ENCODE measurements at regions not wholly inside any gene's neighbourhood (a gene's known extent, or its start where the extent isn't known, plus 50 kb on each side); places are given as distances from the start of the nearest gene placed in this dataset.

DNA sequence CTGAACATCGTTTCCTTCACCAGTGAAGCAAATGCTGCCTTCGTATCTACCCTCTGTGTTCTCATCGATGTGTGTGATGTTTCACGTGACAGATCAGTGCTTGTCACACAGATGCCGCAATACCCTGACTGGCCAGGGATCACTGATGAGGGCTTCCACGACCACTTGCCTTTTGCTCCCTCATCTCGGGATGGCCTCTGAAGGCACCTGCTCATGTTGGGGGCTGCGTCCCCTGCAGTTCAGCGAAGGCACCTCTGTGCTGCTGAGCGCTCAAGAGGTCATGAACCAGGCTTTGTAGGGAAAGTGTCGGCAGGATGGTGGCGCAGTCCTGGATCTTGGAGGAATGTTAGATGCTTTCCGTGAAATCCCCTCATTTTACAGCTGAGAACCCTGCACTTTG is 79.2 kb upstream of the KLF13 start:
- BruUV-seq (replicated peaks): no TSS peak
- intact Hi-C loops (cut with micrococcal nuclease; ENCODE audit: unreplicated experiment): no loop called here
- no peaks in the 10 kb centered on the region for H3K27me3 Mint-ChIP-seq (ENCODE audit: unreplicated experiment)
- H3K36me3 Mint-ChIP-seq (ENCODE audit: insufficient read depth, unreplicated experiment): no peaks in the 10 kb centered on the region
- CTCF ChIA-PET: no interaction called here
- no peaks in the 10 kb centered on the region for H3K9me3 Mint-ChIP-seq (ENCODE audit: low read depth, unreplicated experiment)
- no peak overlapping the region for H3K4me3 Mint-ChIP-seq (ENCODE audit: low read depth, unreplicated experiment)
- TF ChIP-seq, protein P1, sequence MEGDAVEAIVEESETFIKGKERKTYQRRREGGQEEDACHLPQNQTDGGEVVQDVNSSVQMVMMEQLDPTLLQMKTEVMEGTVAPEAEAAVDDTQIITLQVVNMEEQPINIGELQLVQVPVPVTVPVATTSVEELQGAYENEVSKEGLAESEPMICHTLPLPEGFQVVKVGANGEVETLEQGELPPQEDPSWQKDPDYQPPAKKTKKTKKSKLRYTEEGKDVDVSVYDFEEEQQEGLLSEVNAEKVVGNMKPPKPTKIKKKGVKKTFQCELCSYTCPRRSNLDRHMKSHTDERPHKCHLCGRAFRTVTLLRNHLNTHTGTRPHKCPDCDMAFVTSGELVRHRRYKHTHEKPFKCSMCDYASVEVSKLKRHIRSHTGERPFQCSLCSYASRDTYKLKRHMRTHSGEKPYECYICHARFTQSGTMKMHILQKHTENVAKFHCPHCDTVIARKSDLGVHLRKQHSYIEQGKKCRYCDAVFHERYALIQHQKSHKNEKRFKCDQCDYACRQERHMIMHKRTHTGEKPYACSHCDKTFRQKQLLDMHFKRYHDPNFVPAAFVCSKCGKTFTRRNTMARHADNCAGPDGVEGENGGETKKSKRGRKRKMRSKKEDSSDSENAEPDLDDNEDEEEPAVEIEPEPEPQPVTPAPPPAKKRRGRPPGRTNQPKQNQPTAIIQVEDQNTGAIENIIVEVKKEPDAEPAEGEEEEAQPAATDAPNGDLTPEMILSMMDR (IDR thresholded peaks at IDR 0.05; ENCODE audit: unreplicated experiment): no peak
- H3K27ac Mint-ChIP-seq (ENCODE audit: unreplicated experiment): no peak overlapping the region
- DNase-seq: no peak
- no peaks in the 10 kb centered on the region for H3K4me1 Mint-ChIP-seq (ENCODE audit: low read depth, unreplicated experiment)

DNA sequence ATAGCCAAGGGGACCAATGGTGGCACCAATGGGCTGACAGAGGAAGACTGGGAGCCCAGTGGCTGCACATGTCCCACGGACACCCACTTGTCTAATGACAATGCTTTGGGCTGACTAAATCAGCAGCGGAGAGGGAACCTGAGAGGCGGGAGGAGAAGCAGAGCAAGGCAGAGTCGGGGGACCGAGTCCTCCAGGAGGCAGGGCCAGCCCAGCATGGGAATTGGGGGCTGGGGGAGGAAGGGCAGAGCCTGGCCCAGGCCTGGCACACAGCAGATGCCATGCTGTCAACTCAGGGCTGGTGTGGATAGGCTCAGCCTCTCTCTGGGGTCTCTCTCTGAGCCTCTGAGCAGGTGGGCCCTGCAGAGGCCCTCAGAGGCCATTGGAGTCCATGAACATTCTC is 78.4 kb upstream of the KLF13 start:
- Mint-ChIP-seq H3K27me3 (ENCODE audit: unreplicated experiment) (no peaks in the 10 kb centered on the region), H3K4me3 (ENCODE audit: low read depth, unreplicated experiment) (no peak overlapping the region), H3K9me3 (ENCODE audit: low read depth, unreplicated experiment) (no peaks in the 10 kb centered on the region), H3K27ac (ENCODE audit: unreplicated experiment) (no peak overlapping the region), H3K36me3 (ENCODE audit: insufficient read depth, unreplicated experiment) (no peaks in the 10 kb centered on the region), H3K4me1 (ENCODE audit: low read depth, unreplicated experiment) (no peaks in the 10 kb centered on the region)
- no TSS peak for BruUV-seq (replicated peaks)
- TF ChIP-seq, protein P1 (IDR thresholded peaks at IDR 0.05; ENCODE audit: unreplicated experiment): no peak
- CTCF ChIA-PET: no interaction called here
- intact Hi-C loops (cut with micrococcal nuclease; ENCODE audit: unreplicated experiment): no loop called here
- DNase-seq: no peak

- H3K4me3 Mint-ChIP-seq (ENCODE audit: low read depth, unreplicated experiment): no peak overlapping the region
- no peaks in the 10 kb centered on the region for H3K36me3 Mint-ChIP-seq (ENCODE audit: insufficient read depth, unreplicated experiment)
- no peaks in the 10 kb centered on the region for H3K4me1 Mint-ChIP-seq (ENCODE audit: low read depth, unreplicated experiment)
- TF ChIP-seq, protein P1 (IDR thresholded peaks at IDR 0.05; ENCODE audit: unreplicated experiment): no peak
- CTCF ChIA-PET: no interaction called here
- no peak for DNase-seq
- no TSS peak for BruUV-seq (replicated peaks)
- intact Hi-C loops (cut with micrococcal nuclease; ENCODE audit: unreplicated experiment): no loop called here
- no peaks in the 10 kb centered on the region for H3K27me3 Mint-ChIP-seq (ENCODE audit: unreplicated experiment)
- no peak overlapping the region for H3K27ac Mint-ChIP-seq (ENCODE audit: unreplicated experiment)
- H3K9me3 Mint-ChIP-seq (ENCODE audit: low read depth, unreplicated experiment): no peaks in the 10 kb centered on the region
Measured at GRCh38 chr15:31248951-31249350, 77.7 kb upstream of the KLF13 start.

- H3K9me3 Mint-ChIP-seq (ENCODE audit: low read depth, unreplicated experiment): no peaks in the 10 kb centered on the region
- BruUV-seq (replicated peaks): no TSS peak
- no peaks in the 10 kb centered on the region for H3K4me1 Mint-ChIP-seq (ENCODE audit: low read depth, unreplicated experiment)
- CTCF ChIA-PET: no interaction called here
- no peaks in the 10 kb centered on the region for H3K36me3 Mint-ChIP-seq (ENCODE audit: insufficient read depth, unreplicated experiment)
- no peak overlapping the region for H3K4me3 Mint-ChIP-seq (ENCODE audit: low read depth, unreplicated experiment)
- TF ChIP-seq, protein P1 (IDR thresholded peaks at IDR 0.05; ENCODE audit: unreplicated experiment): no peak
- H3K27ac Mint-ChIP-seq (ENCODE audit: unreplicated experiment): no peak overlapping the region
- no peak for DNase-seq
- H3K27me3 Mint-ChIP-seq (ENCODE audit: unreplicated experiment): no peaks in the 10 kb centered on the region
- intact Hi-C loops (cut with micrococcal nuclease; ENCODE audit: unreplicated experiment): no loop called here
Measured at GRCh38 chr15:31250033-31250432, 76.6 kb upstream of the KLF13 start.

DNA sequence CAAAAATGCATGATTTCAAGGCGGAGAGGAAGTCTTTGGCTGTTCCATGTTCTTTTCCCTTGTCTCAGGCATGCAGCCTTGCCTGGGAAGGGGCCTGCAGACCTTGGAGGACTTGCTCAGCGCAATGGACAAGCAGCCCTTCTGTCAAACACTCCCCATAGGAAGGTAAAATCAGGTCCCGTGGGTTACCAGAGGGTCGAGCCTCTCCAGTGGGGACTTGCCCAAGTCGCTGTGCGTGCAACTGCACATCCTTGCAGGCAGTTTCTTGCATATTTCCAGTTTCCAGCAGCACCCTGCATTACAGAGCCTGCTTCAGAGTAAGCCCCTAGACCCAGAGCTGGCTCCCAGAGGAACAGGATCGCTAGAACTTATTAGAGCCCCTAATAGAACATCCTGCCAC is 75.5 kb upstream of the KLF13 start:
- BruUV-seq (replicated peaks): no TSS peak
- intact Hi-C loops (cut with micrococcal nuclease; ENCODE audit: unreplicated experiment): no loop called here

More for the DNA sequence above, 75.5 kb upstream of the KLF13 start:
- H3K9me3 Mint-ChIP-seq (ENCODE audit: low read depth, unreplicated experiment): no peaks in the 10 kb centered on the region
- no peaks in the 10 kb centered on the region for H3K4me1 Mint-ChIP-seq (ENCODE audit: low read depth, unreplicated experiment)
- TF ChIP-seq, protein P1 (IDR thresholded peaks at IDR 0.05; ENCODE audit: unreplicated experiment): no peak
- no peak overlapping the region for H3K4me3 Mint-ChIP-seq (ENCODE audit: low read depth, unreplicated experiment)
- H3K27ac Mint-ChIP-seq (ENCODE audit: unreplicated experiment): no peak overlapping the region
- H3K27me3 Mint-ChIP-seq (ENCODE audit: unreplicated experiment): no peaks in the 10 kb centered on the region
- no peaks in the 10 kb centered on the region for H3K36me3 Mint-ChIP-seq (ENCODE audit: insufficient read depth, unreplicated experiment)
- CTCF ChIA-PET: no interaction called here
- no peak for DNase-seq
